ENCODE measurements at regions not wholly inside any gene's neighbourhood (a gene's known extent, or its start where the extent isn't known, plus 50 kb on each side); places are given as distances from the start of the nearest gene placed in this dataset.
"Not testable (repeated sequence)": the region's sequence is repeated elsewhere in the genome, so short reads cannot be mapped to it uniquely, and the experiment has no call there.

DNA sequence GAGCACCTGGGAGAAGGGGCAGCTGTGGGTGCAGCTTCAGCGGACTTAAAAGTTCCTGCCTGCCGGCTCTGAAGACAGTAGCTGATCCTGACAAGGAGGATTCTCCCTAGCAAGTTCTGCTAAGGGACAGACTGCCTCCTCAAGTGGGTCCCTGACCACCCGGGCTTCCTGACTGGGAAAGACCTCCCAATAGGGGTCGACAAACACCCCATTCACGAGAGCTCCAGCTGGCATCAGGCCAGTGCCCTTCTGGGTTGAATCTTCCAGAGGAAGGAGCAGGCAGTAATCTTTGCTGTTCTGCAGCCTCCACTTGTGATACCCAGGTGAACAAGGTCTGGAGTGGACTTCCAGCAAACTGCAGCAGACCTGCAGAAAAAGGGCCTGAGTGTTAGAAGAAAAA lies 632.9 kb downstream of the CCDC85A start:
- Histone ChIP-seq H3K4me3 (ENCODE audit: low read depth, low read length) (no peak overlapping the region), H3K27me3 (ENCODE audit: control insufficient read depth, insufficient read depth, low read length) (no peaks in the 10 kb centered on the region), H3K27ac (ENCODE audit: low read depth, low read length) (no peak overlapping the region), H3K36me3 (ENCODE audit: control insufficient read depth, insufficient read depth, low read length) (no peaks in the 10 kb centered on the region), H3K9me3 (ENCODE audit: control insufficient read depth, insufficient read depth, low read length) (peaks cover 1% of the 10 kb centered on the region), H3K4me1 (ENCODE audit: control insufficient read depth, insufficient read depth, low read length) (no peaks in the 10 kb centered on the region)
- no peak for DNase-seq (ENCODE audit: low read depth in 4 of 6, low spot score in 6 of 6)
- WGBS (ENCODE audit: insufficient coverage): 92% methylated on average over 4 of the region's 5 CpGs

GRCh38 chr2:56831780-56832179 lies 648.0 kb downstream of the CCDC85A start:
- no peak overlapping the region for H3K4me3 ChIP-seq (ENCODE audit: low read depth, low read length)
- no peak for DNase-seq (ENCODE audit: low read depth in 4 of 6, low spot score in 6 of 6)
- no peak overlapping the region for H3K27ac ChIP-seq (ENCODE audit: low read depth, low read length)
- no peaks in the 10 kb centered on the region for H3K9me3 ChIP-seq (ENCODE audit: control insufficient read depth, insufficient read depth, low read length)
- 100% methylated on average over 1 of the region's 1 CpG for WGBS (ENCODE audit: insufficient coverage)
- no peaks in the 10 kb centered on the region for H3K36me3 ChIP-seq (ENCODE audit: control insufficient read depth, insufficient read depth, low read length)
- no peaks in the 10 kb centered on the region for H3K4me1 ChIP-seq (ENCODE audit: control insufficient read depth, insufficient read depth, low read length)
- no peaks in the 10 kb centered on the region for H3K27me3 ChIP-seq (ENCODE audit: control insufficient read depth, insufficient read depth, low read length)

GRCh38 chr2:56834686-56835085 lies 650.9 kb downstream of the CCDC85A start:
- Histone ChIP-seq H3K4me1 (ENCODE audit: control insufficient read depth, insufficient read depth, low read length) (no peaks in the 10 kb centered on the region), H3K27me3 (ENCODE audit: control insufficient read depth, insufficient read depth, low read length) (no peaks in the 10 kb centered on the region), H3K36me3 (ENCODE audit: control insufficient read depth, insufficient read depth, low read length) (no peaks in the 10 kb centered on the region), H3K27ac (ENCODE audit: low read depth, low read length) (no peak overlapping the region), H3K4me3 (ENCODE audit: low read depth, low read length) (no peak overlapping the region), H3K9me3 (ENCODE audit: control insufficient read depth, insufficient read depth, low read length) (no peaks in the 10 kb centered on the region)
- 77% methylated on average over 2 of the region's 5 CpGs for WGBS (ENCODE audit: insufficient coverage)
- DNase-seq (ENCODE audit: low read depth in 4 of 6, low spot score in 6 of 6): no peak

DNA sequence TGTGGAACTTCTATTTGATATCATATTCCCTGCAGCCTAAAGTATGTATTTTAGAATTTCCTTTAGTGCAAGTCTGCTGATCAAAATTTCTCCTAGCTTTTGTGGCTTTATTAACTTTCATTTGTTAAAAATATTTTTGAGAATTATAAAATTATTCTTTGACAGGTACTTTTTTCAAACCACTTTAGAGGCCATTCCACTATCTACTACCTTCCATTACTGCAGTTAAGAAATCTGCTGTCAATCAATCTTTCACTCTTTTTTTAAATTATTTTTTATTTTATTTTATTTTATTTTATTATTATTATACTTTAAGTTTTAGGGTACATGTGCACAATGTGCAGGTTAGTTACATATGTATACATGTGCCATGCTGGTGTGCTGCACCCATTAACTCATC lies 656.2 kb downstream of the CCDC85A start:
- not testable (repeated sequence) for DNase-seq (ENCODE audit: low read depth in 4 of 6, low spot score in 6 of 6); H3K4me1 ChIP-seq (ENCODE audit: control insufficient read depth, insufficient read depth, low read length); H3K27me3 ChIP-seq (ENCODE audit: control insufficient read depth, insufficient read depth, low read length); H3K9me3 ChIP-seq (ENCODE audit: control insufficient read depth, insufficient read depth, low read length); H3K36me3 ChIP-seq (ENCODE audit: control insufficient read depth, insufficient read depth, low read length); H3K4me3 ChIP-seq (ENCODE audit: low read depth, low read length); H3K27ac ChIP-seq (ENCODE audit: low read depth, low read length)

- Histone ChIP-seq H3K4me3 (ENCODE audit: low read depth, low read length) (no peak overlapping the region), H3K9me3 (ENCODE audit: control insufficient read depth, insufficient read depth, low read length) (no peaks in the 10 kb centered on the region), H3K27me3 (ENCODE audit: control insufficient read depth, insufficient read depth, low read length) (no peaks in the 10 kb centered on the region), H3K4me1 (ENCODE audit: control insufficient read depth, insufficient read depth, low read length) (no peaks in the 10 kb centered on the region), H3K27ac (ENCODE audit: low read depth, low read length) (no peak overlapping the region), H3K36me3 (ENCODE audit: control insufficient read depth, insufficient read depth, low read length) (no peaks in the 10 kb centered on the region)
- DNase-seq (ENCODE audit: low read depth in 4 of 6, low spot score in 6 of 6): no peak
Observed at GRCh38 chr2:56860991-56861390, 677.2 kb downstream of the CCDC85A start.

- Histone ChIP-seq H3K27me3 (ENCODE audit: control insufficient read depth, insufficient read depth, low read length) (no peaks in the 10 kb centered on the region), H3K27ac (ENCODE audit: low read depth, low read length) (no peak overlapping the region), H3K4me1 (ENCODE audit: control insufficient read depth, insufficient read depth, low read length) (no peaks in the 10 kb centered on the region), H3K4me3 (ENCODE audit: low read depth, low read length) (no peak overlapping the region), H3K36me3 (ENCODE audit: control insufficient read depth, insufficient read depth, low read length) (no peaks in the 10 kb centered on the region), H3K9me3 (ENCODE audit: control insufficient read depth, insufficient read depth, low read length) (peaks cover 1% of the 10 kb centered on the region)
- no peak for DNase-seq (ENCODE audit: low read depth in 4 of 6, low spot score in 6 of 6)
- WGBS (ENCODE audit: insufficient coverage): no CpG with 5 or more reads among the region's 1 CpG
Observed at GRCh38 chr2:56871644-56872043, 687.9 kb downstream of the CCDC85A start.

- no peak overlapping the region for H3K27ac ChIP-seq (ENCODE audit: low read depth, low read length)
- WGBS (ENCODE audit: insufficient coverage): 87% methylated on average over 3 of the region's 4 CpGs
Observed at GRCh38 chr2:56874717-56875116, 690.9 kb downstream of the CCDC85A start.

DNA sequence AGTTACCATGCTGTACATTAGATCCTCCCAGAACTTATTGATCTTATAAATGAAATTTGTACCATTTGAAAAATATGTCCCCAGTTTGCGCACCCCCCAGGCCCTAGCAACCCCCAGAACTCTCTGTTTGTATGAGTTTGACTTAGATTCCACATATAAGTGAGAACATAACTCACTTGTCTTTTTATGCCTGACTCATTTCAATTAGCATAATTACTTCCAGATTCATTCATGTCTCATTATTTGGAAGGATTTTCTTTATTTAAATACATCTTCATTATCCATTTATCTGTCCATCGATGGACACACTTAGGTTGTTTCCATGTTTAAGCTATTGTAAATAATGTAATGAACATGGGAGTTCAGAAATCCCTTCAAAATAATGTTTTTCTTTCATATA lies 705.9 kb downstream of the CCDC85A start:
- Histone ChIP-seq H3K4me1 (ENCODE audit: control insufficient read depth, insufficient read depth, low read length) (no peaks in the 10 kb centered on the region), H3K36me3 (ENCODE audit: control insufficient read depth, insufficient read depth, low read length) (no peaks in the 10 kb centered on the region), H3K4me3 (ENCODE audit: low read depth, low read length) (no peak overlapping the region), H3K27me3 (ENCODE audit: control insufficient read depth, insufficient read depth, low read length) (no peaks in the 10 kb centered on the region), H3K27ac (ENCODE audit: low read depth, low read length) (no peak overlapping the region), H3K9me3 (ENCODE audit: control insufficient read depth, insufficient read depth, low read length) (no peaks in the 10 kb centered on the region)
- no CpG with 5 or more reads among the region's 2 CpGs for WGBS (ENCODE audit: insufficient coverage)
- no peak for DNase-seq (ENCODE audit: low read depth in 4 of 6, low spot score in 6 of 6)

More at GRCh38 chr2:56874717-56875116, 690.9 kb downstream of the CCDC85A start:
- Histone ChIP-seq H3K36me3 (ENCODE audit: control insufficient read depth, insufficient read depth, low read length) (no peaks in the 10 kb centered on the region), H3K27me3 (ENCODE audit: control insufficient read depth, insufficient read depth, low read length) (no peaks in the 10 kb centered on the region), H3K4me3 (ENCODE audit: low read depth, low read length) (no peak overlapping the region), H3K9me3 (ENCODE audit: control insufficient read depth, insufficient read depth, low read length) (no peaks in the 10 kb centered on the region), H3K4me1 (ENCODE audit: control insufficient read depth, insufficient read depth, low read length) (no peaks in the 10 kb centered on the region)
- DNase-seq (ENCODE audit: low read depth in 4 of 6, low spot score in 6 of 6): no peak

DNA sequence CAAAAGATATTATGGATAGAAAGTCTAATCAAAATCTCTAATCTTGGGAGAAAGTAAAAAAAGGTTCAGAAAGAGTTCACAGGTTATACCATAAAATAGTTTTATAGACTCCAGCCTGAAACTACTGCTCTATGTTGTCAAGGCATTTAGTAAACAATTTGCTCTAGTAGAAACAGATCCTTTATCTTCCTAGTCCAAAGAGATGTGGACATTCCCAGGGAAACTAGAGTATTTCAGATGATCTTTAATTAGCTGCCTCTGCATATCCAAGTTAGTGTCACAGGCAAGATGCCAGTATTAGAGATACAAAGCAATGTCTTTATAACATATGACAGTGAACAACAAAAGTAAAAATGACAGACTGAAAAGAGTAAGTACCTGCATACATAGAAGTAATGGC lies 708.6 kb downstream of the CCDC85A start:
- Histone ChIP-seq H3K27me3 (ENCODE audit: control insufficient read depth, insufficient read depth, low read length) (no peaks in the 10 kb centered on the region), H3K4me1 (ENCODE audit: control insufficient read depth, insufficient read depth, low read length) (no peaks in the 10 kb centered on the region), H3K27ac (ENCODE audit: low read depth, low read length) (no peak overlapping the region), H3K9me3 (ENCODE audit: control insufficient read depth, insufficient read depth, low read length) (no peaks in the 10 kb centered on the region), H3K4me3 (ENCODE audit: low read depth, low read length) (no peak overlapping the region), H3K36me3 (ENCODE audit: control insufficient read depth, insufficient read depth, low read length) (no peaks in the 10 kb centered on the region)
- no peak for DNase-seq (ENCODE audit: low read depth in 4 of 6, low spot score in 6 of 6)

DNA sequence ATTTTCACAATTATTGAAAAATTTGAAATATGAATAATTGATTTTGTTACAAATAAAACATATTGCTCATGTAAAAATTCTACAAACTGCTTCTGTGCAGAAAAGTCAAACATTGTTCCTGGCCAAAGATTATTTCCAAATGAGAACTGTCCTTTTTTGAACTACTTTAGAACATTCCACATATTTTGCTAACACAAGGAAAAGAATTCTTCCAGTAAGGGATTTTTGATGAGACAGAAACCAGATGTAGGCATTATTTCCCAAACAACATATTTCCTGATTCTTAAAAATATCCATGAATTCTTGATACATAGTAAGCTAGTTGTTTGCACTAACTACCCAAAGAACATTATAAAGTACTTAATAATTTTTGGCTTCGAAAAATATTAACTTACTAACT lies 715.2 kb downstream of the CCDC85A start:
- no CpG with 5 or more reads among the region's 1 CpG for WGBS (ENCODE audit: insufficient coverage)
- Histone ChIP-seq H3K4me1 (ENCODE audit: control insufficient read depth, insufficient read depth, low read length) (no peaks in the 10 kb centered on the region), H3K36me3 (ENCODE audit: control insufficient read depth, insufficient read depth, low read length) (no peaks in the 10 kb centered on the region), H3K27ac (ENCODE audit: low read depth, low read length) (no peak overlapping the region), H3K9me3 (ENCODE audit: control insufficient read depth, insufficient read depth, low read length) (peaks cover 1% of the 10 kb centered on the region), H3K4me3 (ENCODE audit: low read depth, low read length) (no peak overlapping the region), H3K27me3 (ENCODE audit: control insufficient read depth, insufficient read depth, low read length) (no peaks in the 10 kb centered on the region)
- no peak for DNase-seq (ENCODE audit: low read depth in 4 of 6, low spot score in 6 of 6)

- Histone ChIP-seq H3K4me1 (ENCODE audit: control insufficient read depth, insufficient read depth, low read length) (no peaks in the 10 kb centered on the region), H3K36me3 (ENCODE audit: control insufficient read depth, insufficient read depth, low read length) (no peaks in the 10 kb centered on the region), H3K27ac (ENCODE audit: low read depth, low read length) (no peak overlapping the region), H3K4me3 (ENCODE audit: low read depth, low read length) (no peak overlapping the region), H3K9me3 (ENCODE audit: control insufficient read depth, insufficient read depth, low read length) (no peaks in the 10 kb centered on the region), H3K27me3 (ENCODE audit: control insufficient read depth, insufficient read depth, low read length) (no peaks in the 10 kb centered on the region)
- 100% methylated on average over 1 of the region's 4 CpGs for WGBS (ENCODE audit: insufficient coverage)
- DNase-seq (ENCODE audit: low read depth in 4 of 6, low spot score in 6 of 6): no peak
Observed at GRCh38 chr2:56912490-56912889, 728.7 kb downstream of the CCDC85A start.

Data from spinal cord (tissue), 9 donors.